Common myeloid progenitor, CD34-positive (primary cell): ENCODE measurements at regions not wholly inside any gene's neighbourhood (a gene's known extent, or its start where the extent isn't known, plus 50 kb on each side); places are given as distances from the start of the nearest gene placed in this dataset.

Experiments
- CTCF ChIA-PET: fragments of 350-600 bp; sonication (Branson Sonifier 250); formaldehyde crosslinking; loops from one replicate; lab custom pipeline; 2021; ENCODE audit warnings: antibody characterized with exemption; lab: Charles Lee
- POLR2A ChIA-PET: fragments of 350-600 bp; sonication (Branson Sonifier 250); formaldehyde crosslinking; loops from one replicate; lab custom pipeline; 2021; ENCODE audit warnings: antibody characterized with exemption; lab: Charles Lee
- DNase-seq, 3 donors: peaks; one replicate each; pipeline versions ENCODE4 v3.0.0 to v3.0.0-alpha.2; 2013
- H3K27ac ChIP-seq, 2 experiments: 1 replicate in 1 of 2; 2 replicates in 1 of 2; pipeline ENCODE4 v1.7.0; 2013; ENCODE audit warnings: inconsistent platforms in 2 of 2, low read length in 2 of 2, mild to moderate bottlenecking in 2 of 2, low read depth in 1 of 2, moderate library complexity in 1 of 2; ENCODE audit not compliant: severe bottlenecking in 2 of 2, insufficient read depth in 1 of 2, poor library complexity in 1 of 2
- H3K27me3 ChIP-seq, 5 experiments: replicated peaks in 2 of 5; 1 replicate in 3 of 5; 2 replicates in 2 of 5; pipeline versions ENCODE4 v1.6.1 to v1.7.0; 2013; ENCODE audit warnings: low read length in 4 of 5, mild to moderate bottlenecking in 2 of 5, moderate library complexity in 2 of 5, inconsistent platforms in 1 of 5; ENCODE audit not compliant: insufficient read depth in 5 of 5, control insufficient read depth in 4 of 5
- H3K36me3 ChIP-seq, 4 experiments: 1 replicate in 2 of 4; 2 replicates in 2 of 4; pipeline versions ENCODE4 v1.6.1 to v1.7.0; 2013; ENCODE audit warnings: low read length in 3 of 4, control low read depth in 1 of 4, mild to moderate bottlenecking in 1 of 4; ENCODE audit not compliant: control insufficient read depth in 4 of 4, insufficient read depth in 4 of 4
- H3K4me1 ChIP-seq, 4 experiments: 1 replicate in 3 of 4; 2 replicates in 1 of 4; pipeline versions ENCODE4 v1.6.1 to v1.7.1; 2013; ENCODE audit warnings: low read length in 3 of 4, mild to moderate bottlenecking in 3 of 4, control low read depth in 1 of 4, inconsistent platforms in 1 of 4, moderate library complexity in 1 of 4; ENCODE audit not compliant: control insufficient read depth in 4 of 4, insufficient read depth in 4 of 4; ENCODE audit errors: control extremely low read depth in 1 of 4
- H3K4me3 ChIP-seq, 7 experiments: 1 replicate in 4 of 7; 2 replicates in 3 of 7; pipeline versions ENCODE4 v1.5.1 to v1.7.0; 2013; ENCODE audit warnings: mild to moderate bottlenecking in 7 of 7, low read length in 6 of 7, moderate library complexity in 6 of 7, inconsistent platforms in 2 of 7, low read depth in 2 of 7, control low read depth in 1 of 7; ENCODE audit not compliant: insufficient read depth in 4 of 7, control insufficient read depth in 1 of 7; ENCODE audit errors: extremely low read depth in 1 of 7
- H3K9me3 ChIP-seq, 5 experiments: 1 replicate in 4 of 5; 2 replicates in 1 of 5; pipeline versions ENCODE4 v1.6.1 to v1.7.1; 2013; ENCODE audit warnings: low read length in 4 of 5, mild to moderate bottlenecking in 2 of 5, inconsistent platforms in 1 of 5, low read depth in 1 of 5, moderate library complexity in 1 of 5; ENCODE audit not compliant: control insufficient read depth in 4 of 5, insufficient read depth in 2 of 5; ENCODE audit errors: control extremely low read depth in 1 of 5
- WGBS: methylation state at CpG from one replicate; pipeline ENCODE4 v1.1.5; 2013; ENCODE audit not compliant: insufficient coverage; 5-methylcytosine and 5-hydroxymethylcytosine counted together

DNA sequence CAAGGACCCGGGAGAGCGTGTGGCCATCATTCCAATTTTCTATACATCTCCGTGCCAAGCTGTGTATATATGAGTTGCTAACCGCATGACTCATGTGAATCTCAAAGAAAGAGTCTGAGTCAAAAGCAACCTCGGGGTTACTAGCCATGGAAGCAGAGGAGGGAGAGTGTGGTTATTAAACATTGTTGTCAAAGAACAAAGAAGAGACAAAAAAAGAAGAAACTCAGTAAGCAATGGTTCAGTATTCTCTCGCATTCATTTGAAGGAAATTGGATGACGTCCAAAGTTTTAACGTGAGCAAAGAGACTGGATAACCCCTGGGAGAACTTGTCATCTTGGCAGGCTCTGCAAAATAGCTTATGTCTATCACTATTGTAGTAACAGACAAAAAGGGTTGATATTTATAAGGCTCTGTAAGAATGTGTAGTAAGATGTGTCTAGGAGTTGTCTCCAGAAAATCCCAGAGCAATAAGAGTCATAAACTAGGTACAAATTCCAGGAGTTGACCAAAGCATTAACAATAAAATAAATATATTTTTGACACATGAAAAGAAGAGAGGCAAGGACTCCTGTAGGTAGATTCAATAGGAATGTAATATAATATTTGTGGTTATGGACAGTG lies 52.8 kb upstream of the GRM7 start:
- peaks cover 0 to 2% (median 0%) of the 10 kb centered on the region in 5 experiments for H3K9me3 ChIP-seq
- POLR2A ChIA-PET = no interaction called here

DNA sequence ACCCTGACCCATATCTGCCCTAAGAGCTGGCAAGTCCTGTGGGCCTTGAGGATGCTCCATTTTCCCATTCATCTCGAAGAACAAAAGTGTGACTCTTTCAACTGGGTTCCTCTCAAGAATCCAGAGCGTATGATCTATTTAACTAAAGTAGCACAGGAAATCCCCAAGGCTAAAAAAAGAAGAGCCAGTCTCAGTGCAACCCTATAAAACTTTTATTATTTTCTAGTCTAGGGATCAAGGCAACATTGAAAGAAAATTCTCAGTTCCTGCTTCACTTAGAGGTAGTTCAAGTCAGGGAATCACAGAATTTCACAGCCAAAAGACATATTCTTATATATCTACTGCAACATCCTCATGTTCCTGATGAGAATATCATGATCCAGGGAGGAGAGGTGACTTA lies 51.6 kb upstream of the GRM7 start:
- CTCF ChIA-PET = no interaction called here
- Histone ChIP-seq H3K36me3 (no peaks in the 10 kb centered on the region), H3K27me3 (no peaks in the 10 kb centered on the region), H3K27ac (no peak overlapping the region), H3K9me3 (peaks cover 0 to 2% (median 0%) of the 10 kb centered on the region in 5 experiments), H3K4me3 (no peak overlapping the region), H3K4me1 (no peaks in the 10 kb centered on the region)
- 89% methylated on average over 2 of the region's 2 CpGs for WGBS
- no peak for DNase-seq
- POLR2A ChIA-PET = no interaction called here

More for the DNA sequence above, 52.8 kb upstream of the GRM7 start:
- H3K27me3 ChIP-seq = no peaks in the 10 kb centered on the region
- 98% methylated on average over 4 of the region's 8 CpGs for WGBS
- H3K4me1 ChIP-seq = no peaks in the 10 kb centered on the region
- CTCF ChIA-PET = interaction anchor here (0.6 kb wide), 1 partner anchor 13 kb away, joined by 3 read pairs; no protein-coding TSS in a partner anchor
- DNase-seq = no peak
- no peaks in the 10 kb centered on the region for H3K36me3 ChIP-seq
- no peak overlapping the region for H3K27ac ChIP-seq
- H3K4me3 ChIP-seq = no peak overlapping the region
